ENCODE measurements at regions not wholly inside any gene's neighbourhood (a gene's known extent, or its start where the extent isn't known, plus 50 kb on each side); places are given as distances from the start of the nearest gene placed in this dataset.
"Not testable (repeated sequence)": the region's sequence is repeated elsewhere in the genome, so short reads cannot be mapped to it uniquely, and the experiment has no call there.

- no peak for DNase-seq
Observed at GRCh38 chr13:65784088-65784816, 1445.9 kb downstream of the PCDH9 start.

GRCh38 chr13:65783383-65783782 is 1446.8 kb downstream of the PCDH9 start:
- DNase-seq, result no peak

GRCh38 chr13:65771704-65772313 is 1458.3 kb downstream of the PCDH9 start:
- not testable (repeated sequence) for DNase-seq

- DNase-seq, result no peak
Observed at GRCh38 chr13:65768545-65768944, 1461.6 kb downstream of the PCDH9 start.

GRCh38 chr13:65763811-65764210 is 1466.3 kb downstream of the PCDH9 start:
- no peak for DNase-seq

- DNase-seq, result no peak
Observed at GRCh38 chr13:65762012-65762411, 1468.1 kb downstream of the PCDH9 start.

GRCh38 chr13:65756071-65756671 is 1474.0 kb downstream of the PCDH9 start:
- no peak for DNase-seq

GRCh38 chr13:65748227-65748626 is 1481.9 kb downstream of the PCDH9 start:
- DNase-seq, result no peak

GRCh38 chr13:65746406-65746921 is 1483.7 kb downstream of the PCDH9 start:
- no peak for DNase-seq

GRCh38 chr13:65744836-65745235 is 1485.3 kb downstream of the PCDH9 start:
- no peak for DNase-seq

GRCh38 chr13:65733110-65733509 is 1497.0 kb downstream of the PCDH9 start:
- DNase-seq, result no peak

- no peak for DNase-seq
Observed at GRCh38 chr13:65727070-65727469, 1503.1 kb downstream of the PCDH9 start.

GRCh38 chr13:65725006-65725405 is 1505.1 kb downstream of the PCDH9 start:
- no peak for DNase-seq

GRCh38 chr13:65724226-65724625 is 1505.9 kb downstream of the PCDH9 start:
- no peak for DNase-seq

- DNase-seq, result no peak
Observed at GRCh38 chr13:65722506-65722905, 1507.6 kb downstream of the PCDH9 start.

GRCh38 chr13:65719831-65720230 is 1510.3 kb downstream of the PCDH9 start:
- DNase-seq, result no peak

- no peak for DNase-seq
Observed at GRCh38 chr13:65710514-65710913, 1519.6 kb downstream of the PCDH9 start.

GRCh38 chr13:65697843-65698242 is 1532.3 kb downstream of the PCDH9 start:
- DNase-seq, result no peak

- DNase-seq, result no peak
Observed at GRCh38 chr13:65679240-65679639, 1550.9 kb downstream of the PCDH9 start.

- no peak for DNase-seq
Observed at GRCh38 chr13:65677906-65678305, 1552.2 kb downstream of the PCDH9 start.

- DNase-seq, result not testable (repeated sequence)
Observed at GRCh38 chr13:65675383-65675782, 1554.8 kb downstream of the PCDH9 start.

- no peak for DNase-seq
Observed at GRCh38 chr13:65670014-65670625, 1560.0 kb downstream of the PCDH9 start.

GRCh38 chr13:65660731-65661130 is 1569.4 kb downstream of the PCDH9 start:
- DNase-seq, result no peak

Data from NCI-H2107 (cell line).